Erythroblast (primary cell): ENCODE measurements at regions not wholly inside any gene's neighbourhood (a gene's known extent, or its start where the extent isn't known, plus 50 kb on each side); places are given as distances from the start of the nearest gene placed in this dataset.

Experiments
- GATA1 ChIP-seq: IDR thresholded peaks from 2 replicates; pipeline ENCODE4 v1.6.1; 2011; ENCODE audit warnings: low read depth, mild to moderate bottlenecking, control low read depth, low read length, moderate library complexity
- POLR2A ChIP-seq: IDR thresholded peaks from 2 replicates; pipeline ENCODE4 v1.6.1; 2011; ENCODE audit warnings: mild to moderate bottlenecking, low read length

DNA sequence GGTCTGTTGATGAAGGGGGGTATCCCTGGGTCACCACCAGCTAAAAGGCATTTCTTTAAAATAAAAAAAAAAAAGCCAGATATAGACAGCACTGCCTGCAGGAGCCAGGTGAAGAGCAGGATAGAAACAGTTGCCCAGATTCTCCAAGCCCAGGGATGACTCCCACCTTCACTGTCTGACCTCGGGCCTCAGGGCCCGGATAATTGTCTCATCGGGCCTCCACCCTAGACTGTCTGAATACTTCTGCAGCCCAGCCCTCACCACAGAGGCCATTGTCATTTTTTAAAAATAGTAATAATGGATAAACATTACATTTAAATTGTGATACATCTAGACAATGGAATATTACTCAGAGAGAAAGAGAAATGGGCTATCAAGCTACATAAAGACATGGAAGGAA is 92.8 kb upstream of the TNRC6C start:
- no peak for TF ChIP-seq POLR2A
- TF ChIP-seq GATA1: no peak
